ENCODE measurements at regions not wholly inside any gene's neighbourhood (a gene's known extent, or its start where the extent isn't known, plus 50 kb on each side); places are given as distances from the start of the nearest gene placed in this dataset.

DNA sequence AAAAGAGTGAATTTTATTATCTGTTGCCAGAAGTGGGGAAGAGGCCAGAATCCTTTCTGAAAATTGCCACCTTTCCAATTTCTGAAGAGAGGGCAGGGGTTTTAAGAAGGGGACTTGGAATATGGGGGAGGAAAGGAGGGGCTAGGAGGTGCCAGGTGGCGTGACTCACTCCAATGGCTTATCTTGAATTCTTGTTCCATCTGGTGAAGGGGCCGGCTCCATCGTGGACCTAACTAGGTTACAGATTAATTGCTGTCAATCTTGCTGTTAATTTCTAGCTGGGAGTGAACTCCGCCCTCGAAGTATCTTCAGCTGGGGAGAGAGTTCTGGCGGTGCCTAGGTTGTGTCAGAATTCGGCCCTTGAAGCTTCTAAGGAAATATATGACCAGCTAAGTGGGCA, 138.7 kb downstream of the YTHDC2 start:
- TF ChIP-seq POLR2A (IDR thresholded peaks at IDR 0.05) (no peak), POLR2AphosphoS5 (IDR thresholded peaks at IDR 0.05) (no peak)
- TF ChIP-seq, protein P1, sequence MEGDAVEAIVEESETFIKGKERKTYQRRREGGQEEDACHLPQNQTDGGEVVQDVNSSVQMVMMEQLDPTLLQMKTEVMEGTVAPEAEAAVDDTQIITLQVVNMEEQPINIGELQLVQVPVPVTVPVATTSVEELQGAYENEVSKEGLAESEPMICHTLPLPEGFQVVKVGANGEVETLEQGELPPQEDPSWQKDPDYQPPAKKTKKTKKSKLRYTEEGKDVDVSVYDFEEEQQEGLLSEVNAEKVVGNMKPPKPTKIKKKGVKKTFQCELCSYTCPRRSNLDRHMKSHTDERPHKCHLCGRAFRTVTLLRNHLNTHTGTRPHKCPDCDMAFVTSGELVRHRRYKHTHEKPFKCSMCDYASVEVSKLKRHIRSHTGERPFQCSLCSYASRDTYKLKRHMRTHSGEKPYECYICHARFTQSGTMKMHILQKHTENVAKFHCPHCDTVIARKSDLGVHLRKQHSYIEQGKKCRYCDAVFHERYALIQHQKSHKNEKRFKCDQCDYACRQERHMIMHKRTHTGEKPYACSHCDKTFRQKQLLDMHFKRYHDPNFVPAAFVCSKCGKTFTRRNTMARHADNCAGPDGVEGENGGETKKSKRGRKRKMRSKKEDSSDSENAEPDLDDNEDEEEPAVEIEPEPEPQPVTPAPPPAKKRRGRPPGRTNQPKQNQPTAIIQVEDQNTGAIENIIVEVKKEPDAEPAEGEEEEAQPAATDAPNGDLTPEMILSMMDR (IDR thresholded peaks at IDR 0.05) = no peak
- Histone ChIP-seq H3K27ac (no peak overlapping the region), H3K4me1 (no peaks in the 10 kb centered on the region), H3K36me3 (no peaks in the 10 kb centered on the region), H3K4me3 (no peak overlapping the region), H3K27me3 (no peaks in the 10 kb centered on the region), H3K9me3 (no peaks in the 10 kb centered on the region)
- intact Hi-C loops (cut with DNase I; ENCODE audit: low total_unique reads) = no loop called here
- no peak for DNase-seq (ENCODE audit: low spot score in 2 of 2)

DNA sequence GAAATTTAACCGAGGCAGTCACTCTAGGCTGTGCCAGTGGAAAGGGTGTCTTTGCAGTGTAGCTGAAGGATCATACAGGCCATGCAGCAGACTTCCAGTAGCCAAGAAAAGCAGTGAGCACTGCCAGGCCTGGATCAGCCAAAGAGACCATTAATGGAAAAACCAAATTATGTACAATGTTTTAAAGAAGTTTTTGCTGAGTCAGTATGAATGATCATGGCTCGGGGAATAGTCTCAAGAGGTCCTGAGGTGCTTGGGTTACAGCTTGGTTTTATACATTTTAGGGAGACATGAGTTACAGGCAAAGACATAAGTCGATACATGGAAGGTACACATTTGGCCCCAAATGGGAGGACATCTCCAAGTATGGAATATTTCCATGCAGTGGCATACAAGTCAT, 141.3 kb downstream of the YTHDC2 start:
- no peaks in the 10 kb centered on the region for H3K9me3 ChIP-seq
- intact Hi-C loops (cut with DNase I; ENCODE audit: low total_unique reads) = no loop called here
- H3K27ac ChIP-seq = no peak overlapping the region
- DNase-seq (ENCODE audit: low spot score in 2 of 2) = no peak
- H3K4me3 ChIP-seq = no peak overlapping the region
- H3K36me3 ChIP-seq = no peaks in the 10 kb centered on the region
- H3K27me3 ChIP-seq = no peaks in the 10 kb centered on the region
- TF ChIP-seq, protein P1 (IDR thresholded peaks at IDR 0.05) = no peak
- TF ChIP-seq POLR2A (IDR thresholded peaks at IDR 0.05) = no peak
- no peak for TF ChIP-seq POLR2AphosphoS5 (IDR thresholded peaks at IDR 0.05)
- no peaks in the 10 kb centered on the region for H3K4me1 ChIP-seq

DNA sequence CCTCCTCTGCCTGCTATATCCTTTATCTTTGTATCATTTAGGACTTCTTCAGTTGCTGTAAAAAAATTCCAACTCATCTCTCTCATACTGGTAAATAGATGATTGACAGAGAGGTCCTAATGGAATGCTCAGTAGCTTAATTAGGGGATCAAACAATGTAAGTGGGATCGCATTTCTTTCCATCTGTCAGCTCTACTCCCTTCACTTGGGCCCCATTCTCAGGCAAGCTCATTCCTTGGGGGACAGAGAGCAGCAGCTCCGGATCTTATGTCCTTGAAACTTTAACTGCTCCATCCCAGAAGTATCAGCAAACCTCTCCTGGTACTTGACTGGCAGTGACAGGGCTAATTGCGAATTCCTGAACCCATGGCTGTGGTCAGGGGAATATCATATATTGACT, 146.7 kb downstream of the YTHDC2 start:
- DNase-seq (ENCODE audit: low spot score in 2 of 2) = no peak
- H3K27me3 ChIP-seq = no peaks in the 10 kb centered on the region
- no peak overlapping the region for H3K4me3 ChIP-seq
- no peaks in the 10 kb centered on the region for H3K36me3 ChIP-seq
- H3K27ac ChIP-seq = no peak overlapping the region
- H3K9me3 ChIP-seq = no peaks in the 10 kb centered on the region
- H3K4me1 ChIP-seq = no peaks in the 10 kb centered on the region
- intact Hi-C loops (cut with DNase I; ENCODE audit: low total_unique reads) = no loop called here
- TF ChIP-seq, protein P1 (IDR thresholded peaks at IDR 0.05) = no peak
- TF ChIP-seq POLR2AphosphoS5 (IDR thresholded peaks at IDR 0.05) = no peak
- no peak for TF ChIP-seq POLR2A (IDR thresholded peaks at IDR 0.05)

DNA sequence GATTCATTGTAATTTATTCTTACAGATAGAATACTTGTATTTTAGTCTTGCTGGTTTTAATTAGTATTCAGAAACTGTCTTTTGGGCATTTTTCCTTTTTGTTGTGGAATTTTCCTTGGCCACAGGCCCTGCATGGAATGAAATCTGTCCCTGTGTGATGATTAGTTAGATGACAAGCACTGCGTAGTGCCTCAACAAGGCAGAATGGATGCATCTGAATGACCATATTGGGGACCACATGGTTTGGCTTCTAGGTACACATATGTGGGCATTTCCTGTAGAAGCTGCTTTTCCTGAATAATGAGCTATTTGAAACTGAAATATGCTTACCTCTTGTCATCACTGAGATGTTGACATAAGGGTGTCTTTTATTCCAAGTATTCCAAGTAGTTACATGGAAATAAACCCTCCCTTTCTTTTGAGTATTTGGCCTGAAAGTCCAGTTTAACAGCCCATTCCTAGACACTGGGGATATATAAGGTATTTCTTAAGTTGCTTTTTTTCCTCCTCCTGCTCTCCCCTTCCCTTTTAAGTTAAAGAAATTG, 147.3 kb downstream of the YTHDC2 start:
- intact Hi-C loops (cut with DNase I; ENCODE audit: low total_unique reads) = no loop called here
- H3K4me1 ChIP-seq = no peaks in the 10 kb centered on the region
- H3K27ac ChIP-seq = no peak overlapping the region
- no peaks in the 10 kb centered on the region for H3K36me3 ChIP-seq
- H3K27me3 ChIP-seq = no peaks in the 10 kb centered on the region
- no peak overlapping the region for H3K4me3 ChIP-seq
- no peak for DNase-seq (ENCODE audit: low spot score in 2 of 2)
- H3K9me3 ChIP-seq = no peaks in the 10 kb centered on the region
- TF ChIP-seq POLR2A (IDR thresholded peaks at IDR 0.05) (no peak), POLR2AphosphoS5 (IDR thresholded peaks at IDR 0.05) (no peak)
- TF ChIP-seq, protein P1 (IDR thresholded peaks at IDR 0.05) = no peak

DNA sequence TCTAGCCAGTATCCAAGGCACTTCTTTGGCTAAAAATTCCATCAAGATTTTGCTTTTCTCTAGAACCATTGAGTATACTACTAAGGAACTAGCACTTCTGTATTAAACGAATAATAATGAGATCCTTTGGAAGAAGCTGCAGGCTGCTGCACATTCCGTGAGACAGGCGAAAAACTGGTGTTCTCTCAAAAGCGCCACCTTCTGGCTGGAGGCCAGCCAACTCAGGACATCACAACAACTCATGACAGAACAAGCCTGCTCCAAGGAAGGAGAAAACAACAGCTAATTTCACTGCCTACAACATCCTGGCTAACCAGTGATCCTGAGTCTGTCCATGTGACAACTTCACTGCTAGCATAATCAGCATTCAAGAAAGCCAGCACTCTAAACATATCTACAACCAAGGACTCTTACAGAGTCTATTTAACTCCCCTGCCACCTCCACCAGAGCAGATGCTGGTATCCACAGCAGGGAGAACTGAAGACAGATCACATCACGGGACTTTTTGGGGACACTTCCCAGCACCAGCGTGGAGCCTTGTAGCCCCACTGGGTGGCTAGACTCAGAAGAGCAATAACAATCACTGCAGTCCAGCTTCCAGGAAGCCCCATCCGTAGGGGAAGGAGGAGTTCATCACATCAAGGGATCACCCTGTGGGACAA, 150.5 kb downstream of the YTHDC2 start:
- intact Hi-C loops (cut with DNase I; ENCODE audit: low total_unique reads) = no loop called here
- Histone ChIP-seq H3K27ac (no peak overlapping the region), H3K27me3 (no peaks in the 10 kb centered on the region), H3K4me3 (no peak overlapping the region), H3K4me1 (no peaks in the 10 kb centered on the region), H3K36me3 (no peaks in the 10 kb centered on the region), H3K9me3 (no peaks in the 10 kb centered on the region)
- TF ChIP-seq POLR2A (IDR thresholded peaks at IDR 0.05) (no peak), POLR2AphosphoS5 (IDR thresholded peaks at IDR 0.05) (no peak)
- TF ChIP-seq, protein P1 (IDR thresholded peaks at IDR 0.05) = no peak
- no peak for DNase-seq (ENCODE audit: low spot score in 2 of 2)

Data from breast epithelium (tissue), 4 donors.